SJSA1 (cell line): ENCODE measurements at regions not wholly inside any gene's neighbourhood (a gene's known extent, or its start where the extent isn't known, plus 50 kb on each side); places are given as distances from the start of the nearest gene placed in this dataset.

Experiments used
- DNase-seq, 2 experiments: peaks; one replicate each; pipeline ENCODE4 v3.0.0-alpha.2; 2015 to 2020; ENCODE audit warnings: low spot score in 2 of 2, low read depth in 1 of 2
- H3K27ac ChIP-seq: fragments of 250-450 bp; sonication (Bioruptor Pico); 2 replicates; pipeline ENCODE4 v1.5.1; 2020; ENCODE audit warnings: mild to moderate bottlenecking, moderate library complexity
- H3K27me3 ChIP-seq: fragments of 250-450 bp; sonication (Bioruptor Pico); replicated peaks from 2 replicates; pipeline ENCODE4 v1.5.1; 2020; ENCODE audit warnings: mild to moderate bottlenecking, moderate library complexity
- H3K36me3 ChIP-seq: fragments of 250-450 bp; sonication (Bioruptor Pico); 2 replicates; pipeline ENCODE4 v1.5.1; 2020; ENCODE audit warnings: mild to moderate bottlenecking
- H3K4me1 ChIP-seq: fragments of 250-450 bp; sonication (Bioruptor Pico); replicated peaks from 2 replicates; pipeline ENCODE4 v1.6.1; 2021; ENCODE audit warnings: mild to moderate bottlenecking
- H3K4me3 ChIP-seq: fragments of 250-450 bp; sonication (Bioruptor Pico); 2 replicates; pipeline ENCODE4 v1.5.1; 2020; ENCODE audit warnings: mild to moderate bottlenecking
- H3K9me3 ChIP-seq: fragments of 250-450 bp; sonication (Bioruptor Pico); replicated peaks from 2 replicates; pipeline ENCODE4 v1.5.1; 2020; ENCODE audit warnings: mild to moderate bottlenecking

DNA sequence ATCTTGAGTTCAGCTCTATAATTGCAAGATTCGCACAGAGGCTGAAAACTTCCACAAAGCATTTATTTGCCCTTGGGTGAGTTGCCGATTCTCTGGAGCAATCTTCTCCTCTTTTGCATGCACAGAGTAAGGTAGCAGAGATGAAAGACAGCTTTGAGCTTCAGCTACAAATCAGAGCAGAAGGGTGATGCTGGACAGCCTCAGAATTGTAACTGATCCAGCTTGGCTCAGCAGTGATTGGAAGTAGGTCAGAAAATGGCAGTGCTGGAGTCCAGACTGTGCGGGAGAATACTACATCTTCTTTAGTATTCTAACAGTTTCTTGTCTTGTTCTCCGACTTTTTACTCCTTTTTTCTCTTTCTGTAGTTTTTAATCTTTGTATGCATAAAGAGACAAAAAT, 55.4 kb upstream of the CDC14C start:
- H3K4me1 ChIP-seq, result no peaks in the 10 kb centered on the region
- no peak for DNase-seq
- H3K27ac ChIP-seq, result no peak overlapping the region
- H3K27me3 ChIP-seq, result no peaks in the 10 kb centered on the region
- no peak overlapping the region for H3K4me3 ChIP-seq
- no peaks in the 10 kb centered on the region for H3K36me3 ChIP-seq
- H3K9me3 ChIP-seq, result no peaks in the 10 kb centered on the region

- Histone ChIP-seq H3K27ac (no peak overlapping the region), H3K4me1 (no peaks in the 10 kb centered on the region), H3K4me3 (no peak overlapping the region), H3K9me3 (no peaks in the 10 kb centered on the region), H3K36me3 (no peaks in the 10 kb centered on the region), H3K27me3 (no peaks in the 10 kb centered on the region)
- DNase-seq, result no peak
Observed at GRCh38 chr7:48872548-48872947, 51.8 kb upstream of the CDC14C start.
